Hepatocyte (in vitro differentiated cells): ENCODE measurements at regions not wholly inside any gene's neighbourhood (a gene's known extent, or its start where the extent isn't known, plus 50 kb on each side); places are given as distances from the start of the nearest gene placed in this dataset.
"Not testable (repeated sequence)": the region's sequence is repeated elsewhere in the genome, so short reads cannot be mapped to it uniquely, and the experiment has no call there.

ENCODE experiments used
- DNase-seq: peaks from one replicate; pipeline ENCODE4 v3.0.0-alpha.2; 2016; ENCODE audit warnings: low spot score
- H2AFZ ChIP-seq: fragments of 200-600 bp; sonication (generic); 2 replicates; pipeline ENCODE4 v1.6.0; 2016; ENCODE audit warnings: antibody characterized with exemption, mild to moderate bottlenecking
- H3K27ac ChIP-seq: fragments of 200-600 bp; sonication (generic); 2 replicates; pipeline ENCODE4 v1.5.1; 2016; ENCODE audit warnings: mild to moderate bottlenecking
- H3K27me3 ChIP-seq: fragments of 200-600 bp; sonication (generic); 2 replicates; pipeline ENCODE4 v1.6.1; 2016
- H3K36me3 ChIP-seq: fragments of 200-600 bp; sonication (generic); replicated peaks from 2 replicates; pipeline ENCODE4 v1.5.1; 2016; ENCODE audit warnings: low read depth; ENCODE audit not compliant: insufficient read depth
- H3K4me1 ChIP-seq: fragments of 200-600 bp; sonication (generic); 2 replicates; pipeline ENCODE4 v1.5.1; 2016; ENCODE audit warnings: mild to moderate bottlenecking, moderate library complexity; ENCODE audit not compliant: insufficient read depth
- H3K4me2 ChIP-seq: fragments of 200-600 bp; sonication (generic); 2 replicates; pipeline ENCODE4 v1.6.0; 2016
- H3K4me3 ChIP-seq: fragments of 200-600 bp; sonication (generic); 2 replicates; pipeline ENCODE4 v1.5.1; 2016; ENCODE audit warnings: mild to moderate bottlenecking
- H3K79me2 ChIP-seq: fragments of 200-600 bp; sonication (generic); 2 replicates; pipeline ENCODE4 v1.6.0; 2017; ENCODE audit warnings: mild to moderate bottlenecking
- H3K9me2 ChIP-seq: fragments of 200-600 bp; sonication (generic); replicated peaks from 2 replicates; pipeline ENCODE4 v1.6.0; 2017; ENCODE audit warnings: mild to moderate bottlenecking; ENCODE audit not compliant: insufficient read depth
- H3K9me3 ChIP-seq: fragments of 200-600 bp; sonication (generic); 2 replicates; pipeline ENCODE4 v1.5.1; 2016; ENCODE audit warnings: low read depth, mild to moderate bottlenecking
- H4K20me1 ChIP-seq: fragments of 200-600 bp; sonication (generic); 2 replicates; pipeline ENCODE4 v1.6.0; 2016; ENCODE audit warnings: mild to moderate bottlenecking; ENCODE audit not compliant: insufficient read depth, poor library complexity, severe bottlenecking
- EZH2 ChIP-seq: fragments of 200-600 bp; sonication (generic); IDR thresholded peaks from 2 replicates; pipeline ENCODE4 v1.6.1; 2016; ENCODE audit warnings: antibody characterized with exemption, mild to moderate bottlenecking, borderline replicate concordance
- EZH2phosphoT487 ChIP-seq: fragments of 200-600 bp; sonication (generic); IDR thresholded peaks from one replicate; pipeline ENCODE4 v1.6.1; 2018; ENCODE audit warnings: antibody characterized with exemption, mild to moderate bottlenecking, low read depth, moderate library complexity; ENCODE audit not compliant: unreplicated experiment, severe bottlenecking
- WGBS: methylation state at CpG from one replicate; pipeline ENCODE4 v1.1.6; 2016; ENCODE audit warnings: low lambda C conversion rate; ENCODE audit errors: missing lambda C conversion rate; 5-methylcytosine and 5-hydroxymethylcytosine counted together
- TF ChIP-seq, protein P1 (sequence below): fragments of 200-600 bp; sonication (generic); IDR thresholded peaks from 2 replicates; pipeline ENCODE4 v1.5.1; 2016; ENCODE audit warnings: antibody characterized with exemption, mild to moderate bottlenecking; ENCODE audit not compliant: poor library complexity

DNA sequence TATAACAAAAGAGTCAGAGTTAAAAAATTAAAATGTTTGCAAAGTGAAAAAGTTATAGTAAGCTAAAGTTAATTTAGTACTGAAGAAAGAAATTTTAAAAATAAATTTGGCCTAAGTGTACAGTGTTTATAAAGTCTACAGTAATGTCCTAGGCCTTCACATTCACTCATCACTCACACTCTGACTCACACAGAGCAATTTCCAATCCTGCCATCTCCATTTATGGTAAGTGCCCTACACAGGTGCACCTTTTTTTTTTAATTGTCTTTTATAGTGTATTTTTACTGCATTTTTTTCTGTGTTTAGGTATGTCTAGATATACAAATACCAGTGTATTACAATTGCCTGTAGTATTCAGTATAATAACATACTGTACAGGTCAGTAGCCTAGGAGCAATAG is 562.9 kb downstream of the PIK3C3 start:
- Histone ChIP-seq H3K36me3 (no peaks in the 10 kb centered on the region), H3K27me3 (no peaks in the 10 kb centered on the region), H3K4me1 (no peaks in the 10 kb centered on the region), H3K79me2 (no peaks in the 10 kb centered on the region), H4K20me1 (no peaks in the 10 kb centered on the region), H3K27ac (no peak overlapping the region), H3K4me2 (no peak overlapping the region), H2AFZ (no peak overlapping the region), H3K9me3 (no peaks in the 10 kb centered on the region), H3K9me2 (no peaks in the 10 kb centered on the region), H3K4me3 (no peak overlapping the region)
- no peak for DNase-seq
- TF ChIP-seq, protein P1, sequence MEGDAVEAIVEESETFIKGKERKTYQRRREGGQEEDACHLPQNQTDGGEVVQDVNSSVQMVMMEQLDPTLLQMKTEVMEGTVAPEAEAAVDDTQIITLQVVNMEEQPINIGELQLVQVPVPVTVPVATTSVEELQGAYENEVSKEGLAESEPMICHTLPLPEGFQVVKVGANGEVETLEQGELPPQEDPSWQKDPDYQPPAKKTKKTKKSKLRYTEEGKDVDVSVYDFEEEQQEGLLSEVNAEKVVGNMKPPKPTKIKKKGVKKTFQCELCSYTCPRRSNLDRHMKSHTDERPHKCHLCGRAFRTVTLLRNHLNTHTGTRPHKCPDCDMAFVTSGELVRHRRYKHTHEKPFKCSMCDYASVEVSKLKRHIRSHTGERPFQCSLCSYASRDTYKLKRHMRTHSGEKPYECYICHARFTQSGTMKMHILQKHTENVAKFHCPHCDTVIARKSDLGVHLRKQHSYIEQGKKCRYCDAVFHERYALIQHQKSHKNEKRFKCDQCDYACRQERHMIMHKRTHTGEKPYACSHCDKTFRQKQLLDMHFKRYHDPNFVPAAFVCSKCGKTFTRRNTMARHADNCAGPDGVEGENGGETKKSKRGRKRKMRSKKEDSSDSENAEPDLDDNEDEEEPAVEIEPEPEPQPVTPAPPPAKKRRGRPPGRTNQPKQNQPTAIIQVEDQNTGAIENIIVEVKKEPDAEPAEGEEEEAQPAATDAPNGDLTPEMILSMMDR, result no peak
- no peak for TF ChIP-seq EZH2
- no peak for TF ChIP-seq EZH2phosphoT487

DNA sequence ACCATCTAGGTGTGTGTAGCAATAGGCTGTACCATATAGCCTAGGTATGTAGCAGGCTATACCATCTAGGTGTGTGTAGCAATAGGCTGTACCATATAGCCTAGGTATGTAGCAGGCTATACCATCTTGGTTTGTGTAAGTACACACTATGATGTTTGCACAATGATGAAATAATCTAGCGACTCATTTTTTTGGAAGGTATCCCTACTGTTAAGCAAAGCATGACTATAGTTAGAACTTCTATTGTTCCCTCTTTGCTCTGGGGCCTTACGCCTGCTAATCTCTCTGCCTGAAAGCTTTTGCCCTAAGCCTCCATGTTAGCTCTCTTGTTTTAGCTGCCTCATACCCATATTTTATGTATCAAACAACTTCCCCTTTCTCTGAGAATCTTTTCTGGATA is 563.3 kb downstream of the PIK3C3 start:
- H3K27me3 ChIP-seq, H3K9me2 ChIP-seq, H3K27ac ChIP-seq, H3K79me2 ChIP-seq, H3K9me3 ChIP-seq, H3K36me3 ChIP-seq, H3K4me3 ChIP-seq, DNase-seq, H4K20me1 ChIP-seq, H3K4me2 ChIP-seq, H2AFZ ChIP-seq, H3K4me1 ChIP-seq: not testable (repeated sequence)
- WGBS, result 67% methylated on average over 2 of the region's 2 CpGs

DNA sequence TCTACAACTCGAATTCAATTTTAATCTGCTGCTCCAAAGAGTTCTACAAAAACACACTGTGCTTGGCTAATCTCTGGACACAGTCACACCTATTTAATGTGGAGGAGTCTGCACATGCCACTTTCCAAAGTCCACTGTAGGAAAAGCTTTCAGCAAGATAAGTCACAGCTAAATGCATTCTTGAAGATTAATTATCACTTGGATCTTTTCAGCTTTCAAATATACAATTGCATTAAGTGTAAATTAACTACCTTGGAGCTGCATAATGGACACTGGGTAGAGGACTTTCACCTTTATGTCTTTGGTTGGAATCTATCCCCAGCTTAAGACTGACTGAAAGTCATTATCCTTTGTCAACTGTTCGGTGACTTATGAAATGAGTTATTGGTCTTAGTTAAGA is 565.1 kb downstream of the PIK3C3 start:
- Histone ChIP-seq H4K20me1 (no peaks in the 10 kb centered on the region), H3K79me2 (no peaks in the 10 kb centered on the region), H3K4me3 (no peak overlapping the region), H3K4me2 (peak overlapping the region; percentile 34), H3K9me3 (no peaks in the 10 kb centered on the region), H3K4me1 (no peaks in the 10 kb centered on the region), H3K36me3 (no peaks in the 10 kb centered on the region), H3K9me2 (no peaks in the 10 kb centered on the region), H3K27me3 (no peaks in the 10 kb centered on the region), H3K27ac (peak overlapping the region; percentile 43), H2AFZ (no peak overlapping the region)
- peak; percentile 20 for DNase-seq
- WGBS, result 58% methylated on average over 2 of the region's 2 CpGs
- no peak for TF ChIP-seq EZH2phosphoT487
- no peak for TF ChIP-seq EZH2
- TF ChIP-seq, protein P1, result no peak

DNA sequence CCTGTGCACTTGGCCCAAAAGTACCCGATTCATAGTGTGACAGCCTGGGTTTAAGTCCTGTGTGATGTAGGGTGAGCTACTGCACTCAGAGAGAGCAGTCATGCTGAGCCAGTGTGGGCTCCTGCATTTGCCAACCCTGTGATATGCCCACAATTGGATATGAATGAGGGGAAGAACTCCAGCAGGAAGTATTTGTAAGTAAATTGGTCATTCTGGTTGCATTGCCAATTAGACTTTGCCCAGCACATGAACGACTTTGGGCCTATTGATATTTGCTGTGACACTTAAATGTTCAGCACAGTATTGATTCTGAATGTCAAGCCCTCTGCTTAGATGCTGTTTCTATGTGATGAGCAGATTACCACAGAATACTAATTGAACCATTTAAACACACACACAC is 570.9 kb downstream of the PIK3C3 start:
- 77% methylated on average over 2 of the region's 2 CpGs for WGBS
- Histone ChIP-seq H3K36me3 (no peaks in the 10 kb centered on the region), H3K4me2 (no peak overlapping the region), H3K27me3 (no peaks in the 10 kb centered on the region), H3K9me3 (no peaks in the 10 kb centered on the region), H3K27ac (no peak overlapping the region), H3K4me3 (no peak overlapping the region), H4K20me1 (no peaks in the 10 kb centered on the region), H3K9me2 (no peaks in the 10 kb centered on the region), H3K4me1 (no peaks in the 10 kb centered on the region), H2AFZ (no peak overlapping the region), H3K79me2 (no peaks in the 10 kb centered on the region)
- TF ChIP-seq, protein P1, result no peak
- no peak for TF ChIP-seq EZH2
- no peak for TF ChIP-seq EZH2phosphoT487
- no peak for DNase-seq
